GM12878 (cell line): ENCODE measurements at regions not wholly inside any gene's neighbourhood (a gene's known extent, or its start where the extent isn't known, plus 50 kb on each side); places are given as distances from the start of the nearest gene placed in this dataset.

Experiments used
- ATAC-seq: fragments of 200-7000 bp; cut with Tn5 transposase; 3 replicates; pipeline ENCODE4 v1.9.1; 2020; ENCODE audit warnings: mild to moderate bottlenecking, moderate library complexity
- BruUV-seq: library from RNA; stranded (reverse); fragments of 400-500 nt; replicated peaks from 2 replicates; lab custom pipeline; 2021; lab: Mats Ljungman, UMichigan
- CTCF ChIA-PET: fragments of 300-600 bp; sonication (Branson Sonifier 250); formaldehyde crosslinking; extraction: SDS; loops from one replicate; lab custom pipeline; 2021; ENCODE audit warnings: inconsistent platforms; lab: Yijun Ruan, JAX
- POLR2A ChIA-PET: fragments of 350-600 bp; formaldehyde crosslinking; extraction: SDS; loops from one replicate; lab custom pipeline; 2021; ENCODE audit warnings: inconsistent platforms; lab: Charles Lee
- RAD21 ChIA-PET: fragments of 300-600 bp; sonication (Branson Sonifier 250); formaldehyde crosslinking; loops from one replicate; lab custom pipeline; 2023; ENCODE audit warnings: antibody characterized with exemption; ENCODE audit not compliant: unreplicated experiment; lab: Charles Lee
- SMC1A ChIA-PET: fragments of 300-600 bp; sonication (Branson Sonifier 250); formaldehyde crosslinking; loops from one replicate; lab custom pipeline; 2023; ENCODE audit not compliant: unreplicated experiment, uncharacterized antibody; lab: Charles Lee
- DNase-seq: peaks from one replicate; pipeline ENCODE4 v3.0.0-alpha.2; 2011; ENCODE audit warnings: low read depth, low spot score
- FAIRE-seq: peaks from 3 replicates; lab custom pipeline; 2011; peaks lifted over from hg19 to GRCh38; lab: Jason Lieb, UNC
- H2AFZ ChIP-seq: 2 replicates; pipeline ENCODE4 v1.6.0; 2011; ENCODE audit warnings: low read depth, low read length, control low read depth; ENCODE audit not compliant: control insufficient read depth
- H3K27ac ChIP-seq: 2 replicates; pipeline ENCODE4 v1.5.1; 2011; ENCODE audit warnings: control low read depth; ENCODE audit not compliant: control insufficient read depth, insufficient read depth
- H3K27me3 ChIP-seq, 2 experiments: replicated peaks in 1 of 2; 2 replicates each; pipeline versions ENCODE4 v1.6.0 to v1.6.1; 2011; ENCODE audit warnings: low read length in 1 of 2; ENCODE audit not compliant: control insufficient read depth in 2 of 2, insufficient read depth in 2 of 2
- H3K36me3 ChIP-seq, 2 experiments: 2 replicates each; pipeline ENCODE4 v1.5.1; 2011; ENCODE audit warnings: low read length in 1 of 2; ENCODE audit not compliant: control insufficient read depth in 2 of 2, insufficient read depth in 2 of 2
- H3K4me1 ChIP-seq: 2 replicates; pipeline ENCODE4 v1.6.1; 2011; ENCODE audit warnings: mild to moderate bottlenecking, low read length, moderate library complexity, mixed read lengths; ENCODE audit not compliant: control insufficient read depth, insufficient read depth
- H3K4me2 ChIP-seq: 2 replicates; pipeline ENCODE4 v1.6.0; 2011; ENCODE audit warnings: control low read depth; ENCODE audit not compliant: control insufficient read depth, insufficient read depth
- H3K4me3 ChIP-seq: fragments of 200-600 bp; sonication (generic); 2 replicates; pipeline ENCODE4 v1.5.1; 2016
- H3K79me2 ChIP-seq: 2 replicates; pipeline ENCODE4 v1.6.0; 2011; ENCODE audit warnings: low read length; ENCODE audit not compliant: control insufficient read depth, insufficient read depth
- H3K9ac ChIP-seq: 2 replicates; pipeline ENCODE4 v1.8.0; 2011; ENCODE audit warnings: low read length, control low read depth, mixed read lengths; ENCODE audit not compliant: control insufficient read depth, insufficient read depth
- H3K9me3 ChIP-seq: replicated peaks from 3 replicates; pipeline ENCODE4 v1.5.1; 2011; ENCODE audit warnings: mild to moderate bottlenecking, low read length; ENCODE audit not compliant: control insufficient read depth, insufficient read depth
- H4K20me1 ChIP-seq: 2 replicates; pipeline ENCODE4 v1.6.0; 2011; ENCODE audit not compliant: control insufficient read depth, insufficient read depth
- CEBPB ChIP-seq, 2 experiments: fragments of 150-350 bp in 1 of 2; IDR thresholded peaks; 2 replicates each; pipeline ENCODE4 v1.6.1; 2012 to 2014; ENCODE audit warnings: low read depth in 2 of 2, low read length in 2 of 2, borderline replicate concordance in 1 of 2, inconsistent platforms in 1 of 2
- CHD1 ChIP-seq: IDR thresholded peaks from 2 replicates; pipeline ENCODE4 v1.6.1; 2012; ENCODE audit warnings: low read depth, low read length, improper control_type of control experiment
- E2F8 ChIP-seq: fragments of 450-650 bp; IDR thresholded peaks from 2 replicates; pipeline ENCODE4 v1.6.1; 2018; ENCODE audit warnings: mild to moderate bottlenecking, low read depth, moderate library complexity; ENCODE audit not compliant: partially characterized antibody
- EZH2 ChIP-seq: IDR thresholded peaks from 2 replicates; pipeline ENCODE4 v1.6.1; 2012; ENCODE audit warnings: low read depth, mild to moderate bottlenecking, control low read depth, inconsistent platforms, low read length, borderline replicate concordance; ENCODE audit not compliant: control insufficient read depth
- FOXM1 ChIP-seq: IDR thresholded peaks from 2 replicates; pipeline ENCODE4 v1.6.1; 2012; ENCODE audit warnings: low read depth, mild to moderate bottlenecking, inconsistent platforms, low read length, moderate library complexity
- KAT2A ChIP-seq: conservative IDR thresholded peaks from 2 replicates; pipeline ENCODE4 v1.6.1; 2011; ENCODE audit warnings: low read depth, low read length; ENCODE audit not compliant: control insufficient read depth
- MTA2 ChIP-seq: fragments of 450-650 bp; IDR thresholded peaks from 2 replicates; pipeline ENCODE4 v1.6.1; 2016; ENCODE audit warnings: low read depth, mild to moderate bottlenecking, moderate library complexity
- MYB ChIP-seq: fragments of 150-350 bp; IDR thresholded peaks from 2 replicates; pipeline ENCODE4 v1.6.1; 2014; ENCODE audit warnings: mild to moderate bottlenecking, low read depth, low read length, borderline replicate concordance
- NBN ChIP-seq: fragments of 450-650 bp; IDR thresholded peaks from 2 replicates; pipeline ENCODE4 v1.6.1; 2016
- NFXL1 ChIP-seq: fragments of 450-650 bp; IDR thresholded peaks from 2 replicates; pipeline ENCODE4 v1.6.1; 2017; ENCODE audit warnings: antibody characterized with exemption, mild to moderate bottlenecking, borderline replicate concordance
- NFYA ChIP-seq: IDR thresholded peaks from 2 replicates; pipeline ENCODE4 v1.6.1; 2011; ENCODE audit warnings: low read depth, mild to moderate bottlenecking, low read length, improper control_type of control experiment, borderline replicate concordance
- NR2F1 ChIP-seq: fragments of 450-650 bp; conservative IDR thresholded peaks from 2 replicates; pipeline ENCODE4 v1.6.1; 2017; ENCODE audit warnings: mild to moderate bottlenecking
- PAX8 ChIP-seq: fragments of 450-650 bp; IDR thresholded peaks from 2 replicates; pipeline ENCODE4 v1.6.1; 2017; ENCODE audit warnings: mild to moderate bottlenecking, moderate library complexity
- PKNOX1 ChIP-seq: fragments of 450-650 bp; IDR thresholded peaks from 2 replicates; pipeline ENCODE4 v1.6.1; 2016; ENCODE audit warnings: mild to moderate bottlenecking
- RAD21 ChIP-seq: IDR thresholded peaks from 2 replicates; pipeline ENCODE4 v1.6.1; 2011; ENCODE audit warnings: mild to moderate bottlenecking, low read depth, low read length, moderate library complexity; ENCODE audit not compliant: insufficient read depth
- SMC3 ChIP-seq: IDR thresholded peaks from 2 replicates; pipeline ENCODE4 v1.6.1; 2011; ENCODE audit warnings: low read length, improper control_type of control experiment, borderline replicate concordance
- TCF7 ChIP-seq: IDR thresholded peaks from 2 replicates; pipeline ENCODE4 v1.6.1; 2014; ENCODE audit warnings: antibody characterized with exemption, borderline replicate concordance
- ZNF207 ChIP-seq: fragments of 450-650 bp; IDR thresholded peaks from 2 replicates; pipeline ENCODE4 v1.6.1; 2014; ENCODE audit warnings: antibody characterized with exemption, mild to moderate bottlenecking, borderline replicate concordance
- WGBS: methylation state at CpG from one replicate; pipeline ENCODE4 v1.1.6; 2016; ENCODE audit warnings: low lambda C conversion rate; ENCODE audit not compliant: insufficient replicate concordance, insufficient coverage; ENCODE audit errors: missing lambda C conversion rate; 5-methylcytosine and 5-hydroxymethylcytosine counted together
- in situ Hi-C: fragments of 300-500 bp; cut with MboI; formaldehyde crosslinking; loops from 9 replicates; pipeline ENCODE4 v1.14.3; 2018; ENCODE audit warnings: mixed read lengths
- intact Hi-C: fragments of 100-400 bp; cut with micrococcal nuclease; formaldehyde crosslinking; loops from one replicate; pipeline ENCODE4 v1.14.2; 2022; ENCODE audit not compliant: unreplicated experiment
- TF ChIP-seq, protein P1 (sequence below), 3 experiments: IDR thresholded peaks in 2 of 3; conservative IDR thresholded peaks in 1 of 3; 2 replicates each; pipeline ENCODE4 v1.5.1; 2011; ENCODE audit warnings: low read depth in 3 of 3, low read length in 3 of 3, mild to moderate bottlenecking in 3 of 3, control low read depth in 2 of 3, moderate library complexity in 2 of 3, inconsistent platforms in 1 of 3, mixed read lengths in 1 of 3; ENCODE audit not compliant: control insufficient read depth in 2 of 3, insufficient read depth in 1 of 3; ENCODE audit errors: extremely low read depth in 1 of 3

GRCh38 chr4:67091673-67092072 lies 453.6 kb downstream of the CENPC start (continued):
- TF ChIP-seq E2F8 = no peak
- no peak for TF ChIP-seq NFXL1
- no peak for TF ChIP-seq PAX8
- TF ChIP-seq NBN = no peak
- TF ChIP-seq, all 136 proteins: peak for 0

DNA sequence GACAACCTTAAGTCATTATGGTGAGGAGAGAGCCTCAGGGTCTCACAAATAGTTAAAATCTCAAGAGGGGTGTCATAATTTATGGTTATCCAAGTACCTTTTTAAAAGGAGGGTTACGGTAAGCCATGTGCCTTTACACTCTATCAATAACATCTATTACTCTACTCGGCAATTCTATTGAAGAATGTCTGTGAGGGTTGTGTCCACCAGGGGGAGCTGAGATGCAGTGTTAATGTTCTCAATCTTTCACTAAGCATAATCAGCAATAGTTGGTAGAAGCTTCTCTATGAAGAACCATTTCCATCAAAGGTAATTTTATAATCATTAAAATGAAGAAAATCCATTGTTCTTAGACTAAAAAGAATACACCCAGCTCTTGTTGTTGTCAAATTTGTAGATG lies 457.4 kb downstream of the CENPC start:
- H4K20me1 ChIP-seq = no peaks in the 10 kb centered on the region
- CTCF ChIA-PET = interaction anchor here (0.7 to 2.0 kb wide), 19 partner anchors 10 to 730 kb away, joined by 3 to 43 read pairs (median 4); no protein-coding TSS in a partner anchor
- no peaks in the 10 kb centered on the region for H3K79me2 ChIP-seq
- H2AFZ ChIP-seq = no peak overlapping the region
- peak; percentile 86 for FAIRE-seq
- WGBS = 22% methylated on average over 2 of the region's 2 CpGs
- RAD21 ChIA-PET = interaction anchor here (0.7 to 2.1 kb wide), 5 partner anchors 111 to 240 kb away, joined by 3 to 15 read pairs (median 5); no protein-coding TSS in a partner anchor
- BruUV-seq = no TSS peak
- no peak overlapping the region for H3K9ac ChIP-seq
- H3K9me3 ChIP-seq = no peaks in the 10 kb centered on the region
- peak; percentile 84 for ATAC-seq
- in situ Hi-C loops (no loop called here), intact Hi-C loops (loop anchor here (1.0 to 2.0 kb wide), 2 partner anchors 239 to 309 kb away; no protein-coding TSS in a partner anchor)
- H3K4me3 ChIP-seq = no peak overlapping the region
- no peaks in the 10 kb centered on the region for H3K27me3 ChIP-seq
- H3K4me1 ChIP-seq = no peaks in the 10 kb centered on the region
- DNase-seq = no peak
- H3K36me3 ChIP-seq = no peaks in the 10 kb centered on the region
- SMC1A ChIA-PET = interaction anchor here (0.6 to 2.0 kb wide), 10 partner anchors 35 to 679 kb away, joined by 3 to 14 read pairs (median 4); no protein-coding TSS in a partner anchor
- POLR2A ChIA-PET = no interaction called here
- H3K4me2 ChIP-seq = no peak overlapping the region
- no peak overlapping the region for H3K27ac ChIP-seq
- TF ChIP-seq, protein P1, sequence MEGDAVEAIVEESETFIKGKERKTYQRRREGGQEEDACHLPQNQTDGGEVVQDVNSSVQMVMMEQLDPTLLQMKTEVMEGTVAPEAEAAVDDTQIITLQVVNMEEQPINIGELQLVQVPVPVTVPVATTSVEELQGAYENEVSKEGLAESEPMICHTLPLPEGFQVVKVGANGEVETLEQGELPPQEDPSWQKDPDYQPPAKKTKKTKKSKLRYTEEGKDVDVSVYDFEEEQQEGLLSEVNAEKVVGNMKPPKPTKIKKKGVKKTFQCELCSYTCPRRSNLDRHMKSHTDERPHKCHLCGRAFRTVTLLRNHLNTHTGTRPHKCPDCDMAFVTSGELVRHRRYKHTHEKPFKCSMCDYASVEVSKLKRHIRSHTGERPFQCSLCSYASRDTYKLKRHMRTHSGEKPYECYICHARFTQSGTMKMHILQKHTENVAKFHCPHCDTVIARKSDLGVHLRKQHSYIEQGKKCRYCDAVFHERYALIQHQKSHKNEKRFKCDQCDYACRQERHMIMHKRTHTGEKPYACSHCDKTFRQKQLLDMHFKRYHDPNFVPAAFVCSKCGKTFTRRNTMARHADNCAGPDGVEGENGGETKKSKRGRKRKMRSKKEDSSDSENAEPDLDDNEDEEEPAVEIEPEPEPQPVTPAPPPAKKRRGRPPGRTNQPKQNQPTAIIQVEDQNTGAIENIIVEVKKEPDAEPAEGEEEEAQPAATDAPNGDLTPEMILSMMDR (IDR thresholded peaks at IDR 0.05 in 2 of 3, conservative IDR thresholded peaks at IDR 0.05 in 1 of 3; ENCODE audit: control insufficient read depth in 2 of 3, extremely low read depth in 1 of 3, insufficient read depth in 1 of 3, low read depth in 3 of 3, low read length in 3 of 3) = peak; percentile 63 to 72 (median 64)
- TF ChIP-seq KAT2A = no peak
- TF ChIP-seq MYB = no peak
- TF ChIP-seq MTA2 = no peak
- TF ChIP-seq FOXM1 = no peak
- peak; percentile 85 for TF ChIP-seq SMC3
- TF ChIP-seq TCF7 = no peak
- no peak for TF ChIP-seq CHD1
- TF ChIP-seq ZNF207 = no peak
- no peak for TF ChIP-seq CEBPB (IDR thresholded peaks at IDR 0.05; ENCODE audit: borderline replicate concordance in 1 of 2, low read depth in 2 of 2, low read length in 2 of 2)
- peak; percentile 72 for TF ChIP-seq RAD21
- no peak for TF ChIP-seq PKNOX1
- no peak for TF ChIP-seq EZH2
- TF ChIP-seq NFYA = no peak
- TF ChIP-seq NR2F1 = no peak
